CD14-positive monocyte (primary cell): ENCODE measurements at regions not wholly inside any gene's neighbourhood (a gene's known extent, or its start where the extent isn't known, plus 50 kb on each side); places are given as distances from the start of the nearest gene placed in this dataset.

ENCODE experiments used
- DNase-seq, 3 donors: peaks; one replicate each; pipeline ENCODE4 v3.0.0-alpha.2; 2011 to 2022
- H2AFZ ChIP-seq: 2 replicates; pipeline ENCODE4 v1.6.0; 2012; ENCODE audit warnings: mild to moderate bottlenecking, low read depth, low read length, inconsistent platforms; ENCODE audit not compliant: insufficient read depth, poor library complexity, severe bottlenecking
- H3K27ac ChIP-seq, 2 donors: 1 replicate in 1 of 2; 2 replicates in 1 of 2; pipeline ENCODE4 v1.5.1; 2012 to 2013; ENCODE audit warnings: low read length in 2 of 2, control low read depth in 1 of 2, inconsistent platforms in 1 of 2, low read depth in 1 of 2, mild to moderate bottlenecking in 1 of 2
- H3K27me3 ChIP-seq, 2 donors: one replicate each; pipeline versions ENCODE4 v1.6.0 to v1.6.1; 2011 to 2013; ENCODE audit warnings: low read length in 2 of 2; ENCODE audit not compliant: control insufficient read depth in 2 of 2, insufficient read depth in 2 of 2
- H3K36me3 ChIP-seq, 2 donors: replicated peaks in 1 of 2; 1 replicate in 1 of 2; 2 replicates in 1 of 2; pipeline versions ENCODE4 v1.5.1 to v1.6.1; 2012 to 2013; ENCODE audit warnings: low read length in 2 of 2, control low read depth in 1 of 2, inconsistent platforms in 1 of 2, mild to moderate bottlenecking in 1 of 2; ENCODE audit not compliant: insufficient read depth in 2 of 2, control insufficient read depth in 1 of 2
- H3K4me1 ChIP-seq, 2 donors: 1 replicate in 1 of 2; 2 replicates in 1 of 2; pipeline versions ENCODE4 v1.5.1 to v1.6.1; 2012 to 2013; ENCODE audit warnings: low read length in 2 of 2, control low read depth in 1 of 2, inconsistent platforms in 1 of 2, mild to moderate bottlenecking in 1 of 2, moderate library complexity in 1 of 2; ENCODE audit not compliant: insufficient read depth in 2 of 2, control insufficient read depth in 1 of 2
- H3K4me2 ChIP-seq: replicated peaks from 2 replicates; pipeline ENCODE3; 2012; ENCODE audit warnings: low read length, moderate library complexity, mild to moderate bottlenecking; ENCODE audit not compliant: poor library complexity, severe bottlenecking; ENCODE audit errors: extremely low read depth
- H3K4me3 ChIP-seq, 3 experiments: fragments of 200-600 bp in 1 of 3; sonication (generic) in 1 of 3; replicated peaks in 1 of 3; 1 replicate in 2 of 3; 2 replicates in 1 of 3; pipeline ENCODE4 v1.5.1; 2011 to 2013; ENCODE audit warnings: low read length in 3 of 3, mild to moderate bottlenecking in 3 of 3, control low read depth in 2 of 3, low read depth in 2 of 3, inconsistent platforms in 1 of 3, moderate library complexity in 1 of 3
- H3K79me2 ChIP-seq: 2 replicates; pipeline ENCODE4 v1.6.0; 2012; ENCODE audit warnings: mild to moderate bottlenecking, control low read depth, inconsistent platforms, low read length, moderate library complexity; ENCODE audit not compliant: insufficient read depth
- H3K9ac ChIP-seq: 2 replicates; pipeline ENCODE4 v1.6.0; 2017; ENCODE audit warnings: low read length, mild to moderate bottlenecking; ENCODE audit not compliant: insufficient read depth, poor library complexity, severe bottlenecking
- H3K9me3 ChIP-seq, 2 donors: replicated peaks in 1 of 2; 1 replicate in 1 of 2; 2 replicates in 1 of 2; pipeline versions ENCODE4 v1.5.1 to v1.6.1; 2012 to 2013; ENCODE audit warnings: low read length in 2 of 2, control low read depth in 1 of 2; ENCODE audit not compliant: control insufficient read depth in 1 of 2, insufficient read depth in 1 of 2
- H4K20me1 ChIP-seq: 2 replicates; pipeline ENCODE4 v1.6.0; 2012; ENCODE audit warnings: mild to moderate bottlenecking, low read length, control low read depth, moderate library complexity; ENCODE audit not compliant: insufficient read depth
- H3K27ac Mint-ChIP-seq, 7 donors: one replicate each; pipeline ENCODE4 v1.8.0; 2020; ENCODE audit warnings: mild to moderate bottlenecking in 7 of 7, mixed read lengths in 7 of 7, moderate library complexity in 6 of 7, inconsistent platforms in 2 of 7
- H3K27me3 Mint-ChIP-seq, 3 donors: one replicate each; pipeline ENCODE4 v1.8.0; 2021 to 2022; ENCODE audit warnings: low read depth in 3 of 3, mild to moderate bottlenecking in 3 of 3, mixed read lengths in 3 of 3, moderate library complexity in 3 of 3, inconsistent platforms in 1 of 3
- H3K36me3 Mint-ChIP-seq, 2 donors: one replicate each; pipeline ENCODE4 v1.8.0; 2020; ENCODE audit warnings: mixed read lengths in 2 of 2, inconsistent platforms in 1 of 2, mild to moderate bottlenecking in 1 of 2
- H3K4me1 Mint-ChIP-seq: one replicate; pipeline ENCODE4 v1.8.0; 2020; ENCODE audit warnings: mild to moderate bottlenecking, mixed read lengths
- H3K4me3 Mint-ChIP-seq, 2 donors: one replicate each; pipeline ENCODE4 v1.8.0; 2020; ENCODE audit warnings: mild to moderate bottlenecking in 2 of 2, mixed read lengths in 2 of 2, moderate library complexity in 1 of 2
- H3K9me3 Mint-ChIP-seq, 7 donors: one replicate each; pipeline ENCODE4 v1.8.0; 2020 to 2022; ENCODE audit warnings: mixed read lengths in 7 of 7, mild to moderate bottlenecking in 6 of 7, moderate library complexity in 6 of 7, inconsistent platforms in 2 of 7
- CTCF ChIP-seq: fragments of 200-600 bp; IDR thresholded peaks from one replicate; pipeline ENCODE4 v1.8.0; 2022; ENCODE audit warnings: antibody characterized with exemption, mild to moderate bottlenecking
- WGBS: methylation state at CpG from one replicate; pipeline ENCODE4 v1.1.5; 2013; ENCODE audit warnings: missing lambda C conversion rate; ENCODE audit not compliant: insufficient coverage; 5-methylcytosine and 5-hydroxymethylcytosine counted together
- intact Hi-C, 2 donors: fragments of 100-400 bp; cut with micrococcal nuclease; formaldehyde crosslinking; loops; one replicate each; pipeline versions ENCODE4 v1.15.0 to v1.15.1; 2023

DNA sequence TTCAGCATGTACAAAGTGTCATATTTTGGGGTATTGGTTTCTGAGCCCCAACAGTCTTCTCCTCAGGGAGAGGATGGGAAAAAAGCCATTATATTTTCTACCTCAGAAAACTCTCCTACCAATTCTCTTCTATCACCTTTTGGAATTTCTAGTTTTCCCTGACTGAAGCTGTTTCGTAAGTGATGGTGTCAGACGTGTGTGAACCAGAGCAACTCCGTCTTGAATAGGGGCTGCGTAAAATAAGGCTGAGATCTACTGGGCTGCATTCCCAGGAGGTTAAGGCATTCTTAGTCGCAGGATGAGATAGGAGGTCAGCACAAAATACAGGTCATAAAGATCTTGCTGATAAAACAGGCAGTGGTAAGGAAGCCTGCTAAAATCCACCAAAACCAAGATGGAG is 197.3 kb upstream of the C9orf72 start:
- Mint-ChIP-seq H3K27ac (no peak overlapping the region), H3K27me3 (peaks cover 2 to 5% (median 2%) of the 10 kb centered on the region in 3 donors), H3K9me3 (peaks cover 0 to 2% (median 0%) of the 10 kb centered on the region in 7 donors), H3K4me3 (no peak overlapping the region), H3K4me1 (no peaks in the 10 kb centered on the region), H3K36me3 (no peaks in the 10 kb centered on the region)
- Histone ChIP-seq H3K27ac (no peak overlapping the region), H3K4me3 (no peak overlapping the region), H3K27me3 (peaks cover 0 to 2% of the 10 kb centered on the region in 2 donors), H4K20me1 (no peaks in the 10 kb centered on the region), H2AFZ (no peak overlapping the region), H3K4me1 (no peaks in the 10 kb centered on the region), H3K9me3 (no peaks in the 10 kb centered on the region), H3K9ac (no peak overlapping the region), H3K79me2 (no peaks in the 10 kb centered on the region), H3K4me2 (no peak overlapping the region), H3K36me3 (no peaks in the 10 kb centered on the region)
- DNase-seq: no peak
- WGBS: 50% methylated on average over 2 of the region's 5 CpGs
- intact Hi-C loops: loop anchor here in 1 of 2 donors (1.0 kb wide), 1 partner anchor 10 kb away; no protein-coding TSS in a partner anchor
- TF ChIP-seq CTCF: no peak

DNA sequence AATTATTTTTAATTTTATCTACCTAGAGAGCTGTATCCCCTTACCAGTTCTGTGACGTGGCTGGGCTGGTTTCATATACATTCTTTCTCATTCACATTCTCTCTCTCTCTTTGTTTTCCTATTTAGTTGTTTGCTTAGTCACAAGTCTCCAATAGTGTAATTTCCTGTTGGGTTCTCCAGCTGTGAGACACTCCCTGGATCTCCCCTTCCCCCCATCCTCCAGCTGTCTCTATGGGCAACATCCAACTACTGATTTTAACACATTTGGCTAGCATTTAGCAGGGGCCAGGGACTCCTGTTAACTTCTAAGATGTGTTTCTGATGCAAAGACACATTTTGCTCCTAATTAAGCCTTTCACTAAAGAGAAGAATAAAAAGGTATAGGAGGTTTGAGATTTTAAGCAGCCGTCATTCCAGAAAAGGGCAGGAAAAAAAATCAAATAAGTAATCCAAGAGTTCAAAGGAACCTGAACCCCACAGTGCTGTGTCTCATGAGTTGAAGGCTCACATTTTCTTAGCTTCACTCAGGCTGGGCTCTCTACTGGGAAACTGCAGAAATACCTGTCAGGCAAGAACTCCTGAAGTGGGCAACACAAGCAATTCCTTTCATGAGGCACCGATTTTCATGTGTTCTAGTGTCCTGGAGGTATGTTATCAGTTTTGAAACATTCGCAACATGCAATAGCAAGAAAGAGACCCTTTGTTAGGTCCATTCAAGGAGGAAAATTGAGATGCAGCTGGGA is 198.7 kb upstream of the C9orf72 start:
- Histone ChIP-seq H3K36me3 (no peaks in the 10 kb centered on the region), H3K4me2 (no peak overlapping the region), H4K20me1 (no peaks in the 10 kb centered on the region), H3K4me1 (no peaks in the 10 kb centered on the region), H3K27ac (no peak overlapping the region), H3K4me3 (no peak overlapping the region), H3K9me3 (no peaks in the 10 kb centered on the region), H3K27me3 (peaks cover 0 to 2% of the 10 kb centered on the region in 2 donors), H2AFZ (no peak overlapping the region), H3K79me2 (no peaks in the 10 kb centered on the region), H3K9ac (no peak overlapping the region)
- TF ChIP-seq CTCF: no peak
- 100% methylated on average over 2 of the region's 4 CpGs for WGBS
- Mint-ChIP-seq H3K4me1 (no peaks in the 10 kb centered on the region), H3K9me3 (peaks cover 0 to 2% (median 0%) of the 10 kb centered on the region in 7 donors), H3K4me3 (no peak overlapping the region), H3K36me3 (no peaks in the 10 kb centered on the region), H3K27ac (no peak overlapping the region), H3K27me3 (peaks cover 0 to 5% (median 2%) of the 10 kb centered on the region in 3 donors)
- DNase-seq: no peak
- intact Hi-C loops: no loop called here
